ENCODE measurements at regions not wholly inside any gene's neighbourhood (a gene's known extent, or its start where the extent isn't known, plus 50 kb on each side); places are given as distances from the start of the nearest gene placed in this dataset.

- H3K4me3 ChIP-seq (ENCODE audit: control insufficient read depth in 2 of 3, extremely low read depth in 1 of 3, insufficient read depth in 2 of 3, low read depth in 1 of 3, low read length in 3 of 3), result no peak overlapping the region
- H3K4me2 ChIP-seq (ENCODE audit: control insufficient read depth, extremely low read depth, insufficient read depth, low read depth, low read length), result no peak overlapping the region
- H3K27me3 ChIP-seq (ENCODE audit: control insufficient read depth, extremely low read depth, insufficient read depth, low read length), result no peaks in the 10 kb centered on the region
- no peak for FAIRE-seq
- no peak overlapping the region for H3K9ac ChIP-seq (ENCODE audit: control insufficient read depth, extremely low read depth, insufficient read depth, low read length)
- no peaks in the 10 kb centered on the region for H3K9me3 ChIP-seq (ENCODE audit: control insufficient read depth, low read depth, low read length)
- no peaks in the 10 kb centered on the region for H3K79me2 ChIP-seq (ENCODE audit: control insufficient read depth, insufficient read depth, low read length)
- dilution Hi-C loops (cut with MboI; ENCODE audit: extremely low pct_ligation_motif_present, low sequenced_read_pairs), result no loop called here
- no peak for DNase-seq (ENCODE audit: low read depth, low spot score)
- no peaks in the 10 kb centered on the region for H4K20me1 ChIP-seq (ENCODE audit: control insufficient read depth, extremely low read depth, insufficient read depth, low read length)
- H3K27ac ChIP-seq (ENCODE audit: control insufficient read depth, insufficient read depth, low read length), result no peak overlapping the region
- TF ChIP-seq EZH2 (IDR thresholded peaks at IDR 0.05; ENCODE audit: low read length), result no peak
- TF ChIP-seq, protein P1, sequence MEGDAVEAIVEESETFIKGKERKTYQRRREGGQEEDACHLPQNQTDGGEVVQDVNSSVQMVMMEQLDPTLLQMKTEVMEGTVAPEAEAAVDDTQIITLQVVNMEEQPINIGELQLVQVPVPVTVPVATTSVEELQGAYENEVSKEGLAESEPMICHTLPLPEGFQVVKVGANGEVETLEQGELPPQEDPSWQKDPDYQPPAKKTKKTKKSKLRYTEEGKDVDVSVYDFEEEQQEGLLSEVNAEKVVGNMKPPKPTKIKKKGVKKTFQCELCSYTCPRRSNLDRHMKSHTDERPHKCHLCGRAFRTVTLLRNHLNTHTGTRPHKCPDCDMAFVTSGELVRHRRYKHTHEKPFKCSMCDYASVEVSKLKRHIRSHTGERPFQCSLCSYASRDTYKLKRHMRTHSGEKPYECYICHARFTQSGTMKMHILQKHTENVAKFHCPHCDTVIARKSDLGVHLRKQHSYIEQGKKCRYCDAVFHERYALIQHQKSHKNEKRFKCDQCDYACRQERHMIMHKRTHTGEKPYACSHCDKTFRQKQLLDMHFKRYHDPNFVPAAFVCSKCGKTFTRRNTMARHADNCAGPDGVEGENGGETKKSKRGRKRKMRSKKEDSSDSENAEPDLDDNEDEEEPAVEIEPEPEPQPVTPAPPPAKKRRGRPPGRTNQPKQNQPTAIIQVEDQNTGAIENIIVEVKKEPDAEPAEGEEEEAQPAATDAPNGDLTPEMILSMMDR (optimal IDR thresholded peaks at IDR 0.05 in 1 of 3, IDR thresholded peaks at IDR 0.05 in 1 of 3, conservative IDR thresholded peaks at IDR 0.05 in 1 of 3; ENCODE audit: extremely low read depth in 1 of 3, insufficient read depth in 2 of 3, low read length in 3 of 3), result no peak
- no peaks in the 10 kb centered on the region for H3K9me1 ChIP-seq (ENCODE audit: control insufficient read depth, extremely low read depth, insufficient read depth, low read length)
- H3K36me3 ChIP-seq (ENCODE audit: control insufficient read depth in 2 of 2, extremely low read depth in 1 of 2, insufficient read depth in 2 of 2, low read length in 2 of 2), result no peaks in the 10 kb centered on the region
- no peak overlapping the region for H2AFZ ChIP-seq (ENCODE audit: control insufficient read depth, low read length)
- peaks cover 60% of the 10 kb centered on the region for H3K4me1 ChIP-seq (ENCODE audit: control insufficient read depth, extremely low read depth, insufficient read depth, low read length)
Observed at GRCh38 chr9:85215416-85215815, 526.3 kb downstream of the AGTPBP1 start.

GRCh38 chr9:85213650-85214607 lies 527.8 kb downstream of the AGTPBP1 start:
- FAIRE-seq (peak; percentile 75), DNase-seq (ENCODE audit: low read depth, low spot score) (no peak)
- Histone ChIP-seq H3K4me3 (ENCODE audit: control insufficient read depth in 2 of 3, extremely low read depth in 1 of 3, insufficient read depth in 2 of 3, low read depth in 1 of 3, low read length in 3 of 3) (no peak overlapping the region), H3K4me2 (ENCODE audit: control insufficient read depth, extremely low read depth, insufficient read depth, low read depth, low read length) (no peak overlapping the region), H3K9me1 (ENCODE audit: control insufficient read depth, extremely low read depth, insufficient read depth, low read length) (no peaks in the 10 kb centered on the region), H3K27me3 (ENCODE audit: control insufficient read depth, extremely low read depth, insufficient read depth, low read length) (no peaks in the 10 kb centered on the region), H3K4me1 (ENCODE audit: control insufficient read depth, extremely low read depth, insufficient read depth, low read length) (peaks cover 60% of the 10 kb centered on the region), H3K9me3 (ENCODE audit: control insufficient read depth, low read depth, low read length) (no peaks in the 10 kb centered on the region), H3K79me2 (ENCODE audit: control insufficient read depth, insufficient read depth, low read length) (no peaks in the 10 kb centered on the region), H2AFZ (ENCODE audit: control insufficient read depth, low read length) (no peak overlapping the region), H4K20me1 (ENCODE audit: control insufficient read depth, extremely low read depth, insufficient read depth, low read length) (no peaks in the 10 kb centered on the region), H3K36me3 (ENCODE audit: control insufficient read depth in 2 of 2, extremely low read depth in 1 of 2, insufficient read depth in 2 of 2, low read length in 2 of 2) (no peaks in the 10 kb centered on the region), H3K9ac (ENCODE audit: control insufficient read depth, extremely low read depth, insufficient read depth, low read length) (no peak overlapping the region), H3K27ac (ENCODE audit: control insufficient read depth, insufficient read depth, low read length) (peak overlapping the region; percentile 88)
- TF ChIP-seq EZH2 (IDR thresholded peaks at IDR 0.05; ENCODE audit: low read length), result no peak
- TF ChIP-seq, protein P1 (optimal IDR thresholded peaks at IDR 0.05 in 1 of 3, IDR thresholded peaks at IDR 0.05 in 1 of 3, conservative IDR thresholded peaks at IDR 0.05 in 1 of 3; ENCODE audit: extremely low read depth in 1 of 3, insufficient read depth in 2 of 3, low read length in 3 of 3), result no peak
- dilution Hi-C loops (cut with MboI; ENCODE audit: extremely low pct_ligation_motif_present, low sequenced_read_pairs), result no loop called here
